GM12891 (cell line): ENCODE measurements at regions not wholly inside any gene's neighbourhood (a gene's known extent, or its start where the extent isn't known, plus 50 kb on each side); places are given as distances from the start of the nearest gene placed in this dataset.
"Not testable (repeated sequence)": the region's sequence is repeated elsewhere in the genome, so short reads cannot be mapped to it uniquely, and the experiment has no call there.

Experiments
- POLR2A ChIP-seq: IDR thresholded peaks from 2 replicates; pipeline ENCODE4 v1.6.1; 2011; ENCODE audit warnings: low read depth, low read length, control low read depth
- POLR2AphosphoS5 ChIP-seq: IDR thresholded peaks from 2 replicates; pipeline ENCODE4 v1.6.1; 2011; ENCODE audit warnings: low read depth, low read length, control low read depth
- SPI1 ChIP-seq: IDR thresholded peaks from 2 replicates; pipeline ENCODE4 v1.6.1; 2011; ENCODE audit warnings: low read depth, low read length, control low read depth
- TAF1 ChIP-seq: IDR thresholded peaks from 2 replicates; pipeline ENCODE4 v1.6.1; 2011; ENCODE audit warnings: low read depth, low read length, control low read depth

DNA sequence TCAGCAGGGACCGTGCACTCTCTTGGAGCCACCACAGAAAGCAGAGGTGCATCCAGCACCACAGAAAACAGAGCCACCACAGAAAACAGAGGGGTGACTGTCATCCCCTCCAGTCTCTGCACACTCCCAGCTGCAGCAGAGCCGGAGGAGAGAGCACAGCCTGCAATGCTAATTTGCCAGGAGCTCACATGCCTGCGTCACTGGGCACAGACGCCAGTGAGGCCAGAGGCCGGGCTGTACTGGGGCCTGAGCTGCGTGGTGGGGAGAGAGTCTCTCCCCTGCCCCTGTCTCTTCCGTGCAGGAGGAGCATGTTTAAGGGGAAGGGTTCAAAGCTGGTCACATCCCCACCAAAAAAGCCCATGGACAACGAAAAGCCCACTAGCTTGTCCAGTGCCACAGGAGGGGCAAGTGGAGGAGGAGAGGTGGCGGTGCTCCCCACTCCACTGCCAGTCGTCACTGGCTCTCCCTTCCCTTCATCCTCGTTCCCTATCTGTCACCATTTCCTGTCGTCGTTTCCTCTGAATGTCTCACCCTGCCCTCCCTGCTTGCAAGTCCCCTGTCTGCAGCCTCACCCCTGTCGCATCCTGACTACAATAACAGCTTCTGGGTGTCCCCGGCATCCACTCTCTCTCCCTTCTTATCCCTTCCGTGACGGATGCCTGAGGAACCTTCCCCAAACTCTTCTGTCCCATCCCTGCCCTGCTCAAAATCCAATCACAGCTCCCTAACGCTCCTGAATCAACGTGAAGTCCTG lies 260.0 kb downstream of the OR4F29 start:
- TF ChIP-seq TAF1, SPI1, POLR2AphosphoS5, POLR2A: not testable (repeated sequence)
